IMR-90 (cell line): ENCODE measurements at regions not wholly inside any gene's neighbourhood (a gene's known extent, or its start where the extent isn't known, plus 50 kb on each side); places are given as distances from the start of the nearest gene placed in this dataset.

Experiments used
- ATAC-seq: fragments of 200-7000 bp; cut with Tn5 transposase; 2 replicates; pipeline ENCODE4 v1.9.1; 2020; ENCODE audit warnings: low read depth, mild to moderate bottlenecking, moderate library complexity
- BruUV-seq: library from RNA; stranded (reverse); fragments of 400-500 nt; replicated peaks from 2 replicates; lab custom pipeline; 2021; lab: Mats Ljungman, UMichigan
- CTCF ChIA-PET: fragments of 300-600 bp; formaldehyde crosslinking; extraction: SDS; loops from one replicate; lab custom pipeline; 2021; ENCODE audit warnings: antibody characterized with exemption; lab: Yijun Ruan, JAX
- POLR2A ChIA-PET: fragments of 300-600 bp; sonication (Branson Sonifier 250); formaldehyde crosslinking; loops from one replicate; lab custom pipeline; 2022; ENCODE audit warnings: antibody characterized with exemption; ENCODE audit not compliant: unreplicated experiment; lab: Charles Lee
- DNase-seq: peaks from one replicate; pipeline ENCODE4 v3.0.0; 2013
- H2AFZ ChIP-seq: replicated peaks from 2 replicates; pipeline ENCODE3; 2013; ENCODE audit warnings: low read length, mild to moderate bottlenecking; ENCODE audit not compliant: poor library complexity
- H2AK5ac ChIP-seq: 2 replicates; pipeline ENCODE4 v1.6.1; 2013; ENCODE audit warnings: low read depth, low read length, inconsistent platforms
- H2AK9ac ChIP-seq: replicated peaks from 2 replicates; pipeline ENCODE3; 2013; ENCODE audit warnings: mild to moderate bottlenecking, low read depth, low read length, moderate library complexity; ENCODE audit not compliant: poor library complexity
- H2BK120ac ChIP-seq: 2 replicates; pipeline ENCODE4 v1.6.1; 2013; ENCODE audit warnings: low read depth, low read length, inconsistent platforms
- H2BK15ac ChIP-seq: 3 replicates; pipeline ENCODE4 v1.6.1; 2013; ENCODE audit warnings: low read depth, low read length, inconsistent platforms
- H2BK20ac ChIP-seq: 2 replicates; pipeline ENCODE4 v1.6.1; 2013; ENCODE audit warnings: low read depth, mild to moderate bottlenecking, inconsistent platforms, low read length, moderate library complexity
- H2BK5ac ChIP-seq: 2 replicates; pipeline ENCODE4 v1.6.1; 2013; ENCODE audit warnings: mild to moderate bottlenecking, low read depth, low read length, inconsistent platforms; ENCODE audit not compliant: poor library complexity, severe bottlenecking
- H3K14ac ChIP-seq: replicated peaks from 2 replicates; pipeline ENCODE4 v1.6.1; 2013; ENCODE audit warnings: low read depth, low read length, inconsistent platforms
- H3K18ac ChIP-seq: 2 replicates; pipeline ENCODE4 v1.6.1; 2013; ENCODE audit warnings: low read depth, low read length, control low read depth
- H3K23ac ChIP-seq: 2 replicates; pipeline ENCODE4 v1.6.1; 2013; ENCODE audit warnings: low read depth, low read length, inconsistent platforms
- H3K27ac ChIP-seq: 2 replicates; pipeline ENCODE4 v1.5.1; 2013; ENCODE audit warnings: mild to moderate bottlenecking, control low read depth, low read length; ENCODE audit not compliant: insufficient read depth
- H3K27me3 ChIP-seq: 2 replicates; pipeline ENCODE4 v1.6.1; 2013; ENCODE audit warnings: low read length; ENCODE audit not compliant: control insufficient read depth, insufficient read depth
- H3K36me3 ChIP-seq: 2 replicates; pipeline ENCODE4 v1.6.1; 2013; ENCODE audit warnings: low read length, mixed read lengths; ENCODE audit not compliant: control insufficient read depth, insufficient read depth
- H3K4ac ChIP-seq: 2 replicates; pipeline ENCODE4 v1.6.1; 2013; ENCODE audit warnings: low read depth, low read length, inconsistent platforms
- H3K4me1 ChIP-seq: 2 replicates; pipeline ENCODE4 v1.6.1; 2013; ENCODE audit warnings: low read length, mixed read lengths; ENCODE audit not compliant: control insufficient read depth, insufficient read depth
- H3K4me2 ChIP-seq: 2 replicates; pipeline ENCODE4 v1.6.1; 2013; ENCODE audit warnings: low read depth, mild to moderate bottlenecking, control low read depth, low read length, moderate library complexity
- H3K4me3 ChIP-seq: 2 replicates; pipeline ENCODE4 v1.5.1; 2013; ENCODE audit warnings: low read depth, mild to moderate bottlenecking, control low read depth, low read length, moderate library complexity; ENCODE audit not compliant: insufficient read depth
- H3K56ac ChIP-seq: 2 replicates; pipeline ENCODE4 v1.6.1; 2013; ENCODE audit warnings: low read length, inconsistent platforms; ENCODE audit not compliant: insufficient read depth; ENCODE audit errors: extremely low read depth
- H3K79me1 ChIP-seq, 2 experiments: 2 replicates each; pipeline ENCODE4 v1.6.1; 2013; ENCODE audit warnings: low read length in 2 of 2, inconsistent platforms in 1 of 2, low read depth in 1 of 2
- H3K9ac ChIP-seq: 2 replicates; pipeline ENCODE4 v1.6.1; 2013; ENCODE audit warnings: low read depth, low read length, control low read depth
- H3K9me1 ChIP-seq: 2 replicates; pipeline ENCODE4 v1.6.1; 2013; ENCODE audit warnings: low read length, inconsistent platforms; ENCODE audit not compliant: insufficient read depth
- H3K9me3 ChIP-seq: 2 replicates; pipeline ENCODE4 v1.6.1; 2013; ENCODE audit warnings: low read length; ENCODE audit not compliant: control insufficient read depth, insufficient read depth
- H4K20me1 ChIP-seq: 2 replicates; pipeline ENCODE4 v1.6.1; 2013; ENCODE audit warnings: low read length, inconsistent platforms; ENCODE audit not compliant: insufficient read depth
- H4K5ac ChIP-seq: 2 replicates; pipeline ENCODE4 v1.6.1; 2013; ENCODE audit warnings: mild to moderate bottlenecking, low read depth, low read length, control low read depth
- H4K8ac ChIP-seq, 2 experiments: 2 replicates each; pipeline ENCODE4 v1.6.1; 2013; ENCODE audit warnings: low read depth in 2 of 2, low read length in 2 of 2, control low read depth in 1 of 2, inconsistent platforms in 1 of 2
- H4K91ac ChIP-seq: 2 replicates; pipeline ENCODE4 v1.6.1; 2013; ENCODE audit warnings: low read depth, low read length, inconsistent platforms; ENCODE audit not compliant: insufficient read depth
- BHLHE40 ChIP-seq: fragments of 150-350 bp; IDR thresholded peaks from 2 replicates; pipeline ENCODE4 v1.6.1; 2016; ENCODE audit warnings: mild to moderate bottlenecking, low read depth, low read length
- CHD1 ChIP-seq: IDR thresholded peaks from 2 replicates; pipeline ENCODE4 v1.6.1; 2012; ENCODE audit warnings: low read depth, low read length, improper control_type of control experiment
- FOS ChIP-seq: fragments of 150-350 bp; IDR thresholded peaks from 2 replicates; pipeline ENCODE4 v1.6.1; 2016; ENCODE audit warnings: low read depth, low read length
- MAFK ChIP-seq: IDR thresholded peaks from 2 replicates; pipeline ENCODE4 v1.6.1; 2012; ENCODE audit warnings: low read depth, low read length, improper control_type of control experiment
- NFE2L2 ChIP-seq: fragments of 150-350 bp; IDR thresholded peaks from 2 replicates; pipeline ENCODE4 v1.6.1; 2016; ENCODE audit warnings: low read depth, mild to moderate bottlenecking, low read length
- POLR2A ChIP-seq: IDR thresholded peaks from 2 replicates; pipeline ENCODE4 v1.6.1; 2012; ENCODE audit warnings: mild to moderate bottlenecking, low read depth, low read length
- RCOR1 ChIP-seq: IDR thresholded peaks from 2 replicates; pipeline ENCODE4 v1.6.1; 2012; ENCODE audit warnings: mild to moderate bottlenecking, low read length, improper control_type of control experiment; ENCODE audit not compliant: insufficient replicate concordance
- RFX5 ChIP-seq: IDR thresholded peaks from 2 replicates; pipeline ENCODE4 v1.8.0; 2012; ENCODE audit warnings: low read depth, mild to moderate bottlenecking, low read length, moderate library complexity
- SMC3 ChIP-seq: fragments of 150-350 bp; IDR thresholded peaks from 2 replicates; pipeline ENCODE4 v1.6.1; 2016; ENCODE audit warnings: low read depth, mild to moderate bottlenecking, antibody characterized with exemption, low read length, moderate library complexity
- WGBS, 2 experiments: methylation state at CpG; one replicate each; pipeline versions ENCODE4 v1.1.5 to v1.1.7; 2013; ENCODE audit warnings: missing lambda C conversion rate in 2 of 2; ENCODE audit not compliant: insufficient read length in 1 of 2; ENCODE audit errors: extremely low coverage in 2 of 2; 5-methylcytosine and 5-hydroxymethylcytosine counted together
- dilution Hi-C: fragments of 300-500 bp; cut with HindIII; formaldehyde crosslinking; loops from one replicate; pipeline ENCODE4 v1.14.3; 2018; ENCODE audit warnings: low sequenced_read_pairs; ENCODE audit not compliant: unreplicated experiment
- in situ Hi-C: fragments of 300-500 bp; cut with MboI; formaldehyde crosslinking; loops from 3 replicates; pipeline ENCODE4 v1.14.3; 2019; ENCODE audit warnings: low sequenced_read_pairs, inconsistent platforms, mixed read lengths
- intact Hi-C: fragments of 100-400 bp; cut with micrococcal nuclease; formaldehyde crosslinking; loops from 2 replicates; pipeline ENCODE4 v1.10.0; 2022
- TF ChIP-seq, protein P1 (sequence below): fragments of 150-350 bp; IDR thresholded peaks from 2 replicates; pipeline ENCODE4 v1.6.1; 2016; ENCODE audit warnings: low read depth, mild to moderate bottlenecking, low read length, moderate library complexity, borderline replicate concordance
- TF ChIP-seq, protein P2 (sequence below): fragments of 150-350 bp; IDR thresholded peaks from 2 replicates; pipeline ENCODE4 v1.6.1; 2017; ENCODE audit warnings: mild to moderate bottlenecking, antibody characterized with exemption, low read length, low read depth

DNA sequence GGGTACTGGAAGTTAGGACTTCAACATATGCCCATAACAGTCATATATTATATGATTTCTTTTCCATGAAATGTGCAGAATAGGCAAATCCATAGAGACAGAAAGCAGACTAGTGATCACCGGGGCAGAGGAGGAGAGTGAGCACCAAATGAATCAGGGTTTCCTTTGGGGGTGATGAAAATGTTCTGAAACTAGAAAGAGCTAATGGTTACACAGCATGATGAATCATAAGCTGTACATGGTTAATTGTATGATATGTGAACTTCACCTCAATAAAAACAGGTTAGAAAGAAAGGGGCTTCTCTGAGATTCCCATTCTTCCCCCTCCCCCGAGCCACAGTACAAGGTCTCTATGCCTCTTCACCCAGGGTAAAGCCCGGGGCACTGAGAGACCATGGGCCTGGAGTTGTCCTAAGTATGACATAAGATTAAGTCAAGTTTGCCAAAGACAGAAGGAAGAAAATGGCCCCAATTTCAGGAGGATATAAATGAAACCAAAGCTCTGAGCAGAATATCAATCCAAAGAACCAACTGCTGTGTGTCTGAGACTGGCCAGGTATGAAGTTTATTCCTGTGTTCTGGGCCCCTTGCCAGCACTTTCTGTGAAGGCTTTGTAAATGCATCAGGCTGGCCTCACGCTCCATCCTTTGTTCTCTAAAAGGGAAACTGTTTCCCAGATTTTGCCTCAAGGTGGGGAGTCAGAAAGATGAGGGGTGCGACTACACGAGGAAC is 243.8 kb downstream of the CDK5RAP2 start:
- H3K56ac ChIP-seq, result no peak overlapping the region
- DNase-seq (peak; percentile 7), ATAC-seq (no peak)
- H4K5ac ChIP-seq, result no peak overlapping the region
- H3K9me1 ChIP-seq, result no peaks in the 10 kb centered on the region
- POLR2A ChIA-PET, result no interaction called here
- H2BK120ac ChIP-seq, result no peak overlapping the region
- no peak overlapping the region for H2AFZ ChIP-seq
- no peak overlapping the region for H3K27ac ChIP-seq
- no peak overlapping the region for H2BK20ac ChIP-seq
- no peaks in the 10 kb centered on the region for H3K9me3 ChIP-seq
- no TSS peak for BruUV-seq
- H4K8ac ChIP-seq, result no peak overlapping the region
- in situ Hi-C loops (no loop called here), dilution Hi-C loops (no loop called here), intact Hi-C loops (no loop called here)
- H2AK9ac ChIP-seq, result no peak overlapping the region
- CTCF ChIA-PET, result no interaction called here
- no peak overlapping the region for H2AK5ac ChIP-seq
- no peaks in the 10 kb centered on the region for H3K36me3 ChIP-seq
- no peaks in the 10 kb centered on the region for H4K20me1 ChIP-seq
- H3K27me3 ChIP-seq, result peaks cover 5% of the 10 kb centered on the region
- no peaks in the 10 kb centered on the region for H3K79me1 ChIP-seq
- H2BK15ac ChIP-seq, result no peak overlapping the region
- no peak overlapping the region for H3K14ac ChIP-seq
- TF ChIP-seq MAFK (no peak), POLR2A (no peak), RCOR1 (no peak), SMC3 (no peak), BHLHE40 (no peak), CHD1 (no peak), FOS (no peak), NFE2L2 (no peak), RFX5 (no peak)
- TF ChIP-seq, protein P1, sequence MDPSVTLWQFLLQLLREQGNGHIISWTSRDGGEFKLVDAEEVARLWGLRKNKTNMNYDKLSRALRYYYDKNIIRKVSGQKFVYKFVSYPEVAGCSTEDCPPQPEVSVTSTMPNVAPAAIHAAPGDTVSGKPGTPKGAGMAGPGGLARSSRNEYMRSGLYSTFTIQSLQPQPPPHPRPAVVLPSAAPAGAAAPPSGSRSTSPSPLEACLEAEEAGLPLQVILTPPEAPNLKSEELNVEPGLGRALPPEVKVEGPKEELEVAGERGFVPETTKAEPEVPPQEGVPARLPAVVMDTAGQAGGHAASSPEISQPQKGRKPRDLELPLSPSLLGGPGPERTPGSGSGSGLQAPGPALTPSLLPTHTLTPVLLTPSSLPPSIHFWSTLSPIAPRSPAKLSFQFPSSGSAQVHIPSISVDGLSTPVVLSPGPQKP, result no peak
- TF ChIP-seq, protein P2, sequence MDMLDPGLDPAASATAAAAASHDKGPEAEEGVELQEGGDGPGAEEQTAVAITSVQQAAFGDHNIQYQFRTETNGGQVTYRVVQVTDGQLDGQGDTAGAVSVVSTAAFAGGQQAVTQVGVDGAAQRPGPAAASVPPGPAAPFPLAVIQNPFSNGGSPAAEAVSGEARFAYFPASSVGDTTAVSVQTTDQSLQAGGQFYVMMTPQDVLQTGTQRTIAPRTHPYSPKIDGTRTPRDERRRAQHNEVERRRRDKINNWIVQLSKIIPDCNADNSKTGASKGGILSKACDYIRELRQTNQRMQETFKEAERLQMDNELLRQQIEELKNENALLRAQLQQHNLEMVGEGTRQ, result no peak
- no peaks in the 10 kb centered on the region for H3K4me1 ChIP-seq
- no peak overlapping the region for H3K4me3 ChIP-seq
- H3K4ac ChIP-seq, result no peak overlapping the region
- 80% methylated on average over 1 of the region's 6 CpGs; no CpG with 5 or more reads in 1 of the 2 experiments for WGBS, 2 experiments
- no peak overlapping the region for H2BK5ac ChIP-seq
- H4K91ac ChIP-seq, result no peak overlapping the region
- no peak overlapping the region for H3K4me2 ChIP-seq
- no peak overlapping the region for H3K9ac ChIP-seq
- H3K18ac ChIP-seq, result no peak overlapping the region
- H3K23ac ChIP-seq, result no peak overlapping the region
